Heart left ventricle (tissue), 16 donors: ENCODE measurements at regions not wholly inside any gene's neighbourhood (a gene's known extent, or its start where the extent isn't known, plus 50 kb on each side); places are given as distances from the start of the nearest gene placed in this dataset.

Source experiments
- ATAC-seq, 4 donors: fragments of 200-7000 bp; cut with Tn5 transposase; one replicate each; pipeline ENCODE4 v1.9.1; 2020 to 2022; ENCODE audit warnings: moderate library complexity in 4 of 4, mild to moderate bottlenecking in 3 of 4, moderate number of reproducible peaks in 1 of 4
- DNase-seq, 5 donors: peaks; one replicate each; pipeline ENCODE4 v3.0.0-alpha.2; 2020
- H3K27ac ChIP-seq, 12 donors: fragments of 200-600 bp; sonication (generic) in 4 of 12; one replicate each; pipeline versions ENCODE4 v1.5.0 to v1.8.0; 2016 to 2022; ENCODE audit warnings: mild to moderate bottlenecking in 2 of 12
- H3K27me3 ChIP-seq, 9 donors: fragments of 200-600 bp; sonication (generic) in 2 of 9; one replicate each; pipeline versions ENCODE4 v1.5.1 to v1.8.0; 2016 to 2022; ENCODE audit warnings: mild to moderate bottlenecking in 3 of 9
- H3K36me3 ChIP-seq, 9 donors: fragments of 200-600 bp; sonication (generic) in 2 of 9; one replicate each; pipeline versions ENCODE4 v1.5.0 to v1.8.0; 2018 to 2022; ENCODE audit warnings: mild to moderate bottlenecking in 2 of 9
- H3K4me1 ChIP-seq, 12 donors: fragments of 200-600 bp; sonication (generic) in 4 of 12; one replicate each; pipeline versions ENCODE4 v1.5.0 to v1.8.0; 2016 to 2022; ENCODE audit warnings: mild to moderate bottlenecking in 3 of 12
- H3K4me3 ChIP-seq, 12 donors: fragments of 200-600 bp; sonication (generic) in 4 of 12; one replicate each; pipeline versions ENCODE4 v1.5.0 to v1.8.0; 2017 to 2022; ENCODE audit warnings: mild to moderate bottlenecking in 9 of 12, moderate library complexity in 4 of 12
- H3K9me3 ChIP-seq, 12 donors: fragments of 200-600 bp; sonication (generic) in 4 of 12; one replicate each; pipeline versions ENCODE4 v1.5.0 to v1.8.0; 2016 to 2022; ENCODE audit warnings: mild to moderate bottlenecking in 1 of 12
- POLR2A ChIP-seq, 2 donors: fragments of 450-650 bp; IDR thresholded peaks; one replicate each; pipeline ENCODE4 v1.6.1; 2017; ENCODE audit warnings: antibody characterized with exemption in 2 of 2, mild to moderate bottlenecking in 2 of 2, moderate library complexity in 2 of 2
- WGBS, 4 donors: extraction: QIAGEN DNeasy Blood & Tissue Kit in 2 of 4; methylation state at CpG; one replicate each; pipeline versions ENCODE4 v1.1.5 to v1.1.7; 2013 to 2018; 5-methylcytosine and 5-hydroxymethylcytosine counted together
- intact Hi-C, 10 donors: fragments of 100-400 bp; cut with DNase I; formaldehyde crosslinking; loops; one replicate each; pipeline versions ENCODE4 v1.11.1 to v1.14.2; 2022
- TF ChIP-seq, protein P1 (sequence below), 12 donors: fragments of 200-600 bp; sonication (generic) in 4 of 12; IDR thresholded peaks; one replicate each; pipeline versions ENCODE4 v1.5.0 to v1.8.0; 2018 to 2022; ENCODE audit warnings: antibody characterized with exemption in 12 of 12, mild to moderate bottlenecking in 5 of 12
- donor health status: ischemic (EF 13 %, LVEDD 7.1; RV severe dilation, severe dysfunction).
- donor health status: healthy with polysubstance abuse.
- donor health status: DM: no; HTN: yes; CAD: no.
- donor health status: DM: no; HTN: no; CAD: no.
- donor health status: ischemic (EF 25% LVEDD 6.9; RV normal size, moderate dysfunction).
- donor health status: ischemic (EF 25% LVEDD 5.7; RV mildly dilated, moderate dysfunction).
- donor health status: healthy.
- donor health status: DM: yes; HTN: yes; CAD: no.
- donor health status: ischemic (EF 35%, LVEDD 5.7; RV mildly dilated, moderate dysfunction).
- donor health status: nonischemic (EF 11% LVEDD 7.7; RV severe dilation, severe dysfunction).
- donor health status: DM: yes; HTN: yes; CAD: no.
- donor health status: PGD.
- donor health status: ischemic (EF 29% LVEDD 5.4; RV normal size, mild dysfunction).
- donor health status: nonischemic (EF 23%, LVEDD 6.1; RV moderate dilation, normal function).

DNA sequence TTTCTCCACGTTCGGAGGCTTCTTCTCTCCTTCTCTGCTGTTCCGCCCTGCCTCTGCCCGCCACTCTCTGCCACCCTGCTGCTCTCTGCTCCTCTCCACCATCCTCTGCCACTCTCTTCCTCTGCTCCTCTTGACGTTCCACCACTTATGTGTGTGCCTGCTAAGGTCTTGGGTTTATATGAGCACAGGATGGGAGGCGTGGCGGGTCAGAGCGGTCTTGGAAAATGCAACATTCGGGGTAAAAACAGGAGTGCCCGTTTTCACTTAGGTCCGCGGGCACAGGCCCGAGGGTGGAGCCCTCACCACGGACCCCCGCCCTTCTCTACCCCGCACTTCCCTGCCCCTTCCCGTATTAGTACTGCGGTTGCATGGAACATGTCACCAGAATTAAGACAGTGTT, 114.4 kb upstream of the FBXL7 start:
- Histone ChIP-seq H3K27ac (no peak overlapping the region), H3K4me1 (no peaks in the 10 kb centered on the region), H3K4me3 (no peak overlapping the region), H3K27me3 (no peaks in the 10 kb centered on the region), H3K36me3 (no peaks in the 10 kb centered on the region), H3K9me3 (no peaks in the 10 kb centered on the region)
- ATAC-seq (no peak), DNase-seq (no peak)
- WGBS, 4 donors = 91 to 96% (median 94%) methylated on average over 17 to 18 of the region's 18 CpGs
- TF ChIP-seq, protein P1, sequence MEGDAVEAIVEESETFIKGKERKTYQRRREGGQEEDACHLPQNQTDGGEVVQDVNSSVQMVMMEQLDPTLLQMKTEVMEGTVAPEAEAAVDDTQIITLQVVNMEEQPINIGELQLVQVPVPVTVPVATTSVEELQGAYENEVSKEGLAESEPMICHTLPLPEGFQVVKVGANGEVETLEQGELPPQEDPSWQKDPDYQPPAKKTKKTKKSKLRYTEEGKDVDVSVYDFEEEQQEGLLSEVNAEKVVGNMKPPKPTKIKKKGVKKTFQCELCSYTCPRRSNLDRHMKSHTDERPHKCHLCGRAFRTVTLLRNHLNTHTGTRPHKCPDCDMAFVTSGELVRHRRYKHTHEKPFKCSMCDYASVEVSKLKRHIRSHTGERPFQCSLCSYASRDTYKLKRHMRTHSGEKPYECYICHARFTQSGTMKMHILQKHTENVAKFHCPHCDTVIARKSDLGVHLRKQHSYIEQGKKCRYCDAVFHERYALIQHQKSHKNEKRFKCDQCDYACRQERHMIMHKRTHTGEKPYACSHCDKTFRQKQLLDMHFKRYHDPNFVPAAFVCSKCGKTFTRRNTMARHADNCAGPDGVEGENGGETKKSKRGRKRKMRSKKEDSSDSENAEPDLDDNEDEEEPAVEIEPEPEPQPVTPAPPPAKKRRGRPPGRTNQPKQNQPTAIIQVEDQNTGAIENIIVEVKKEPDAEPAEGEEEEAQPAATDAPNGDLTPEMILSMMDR (IDR thresholded peaks at IDR 0.05) = no peak
- no peak for TF ChIP-seq POLR2A (IDR thresholded peaks at IDR 0.05)
- intact Hi-C loops = loop anchor here in 1 of 10 donors (10.0 kb wide), 1 partner anchor 439 kb away; no protein-coding TSS in a partner anchor

DNA sequence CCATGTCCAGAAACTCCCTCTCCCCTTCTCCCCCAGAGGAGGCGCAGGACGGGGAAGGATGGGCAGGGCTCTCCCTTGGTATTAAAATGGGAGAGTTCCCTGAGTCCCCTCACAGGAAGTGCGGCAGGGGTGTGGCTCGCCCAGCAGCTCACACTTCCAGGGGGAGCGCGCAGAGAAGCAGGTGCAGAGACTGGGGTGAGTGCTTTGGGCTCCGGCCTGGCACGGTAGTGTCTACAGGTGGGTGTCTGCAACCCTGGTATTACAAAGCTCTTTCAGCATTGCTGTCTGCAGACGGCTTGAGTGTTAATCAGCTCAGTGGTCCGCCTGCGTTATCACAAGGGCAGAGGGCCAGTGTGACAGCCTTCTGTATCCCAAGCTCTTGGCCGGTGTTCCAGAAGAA, 114.9 kb upstream of the FBXL7 start:
- TF ChIP-seq POLR2A (IDR thresholded peaks at IDR 0.05) = no peak
- TF ChIP-seq, protein P1 (IDR thresholded peaks at IDR 0.05) = no peak

DNA sequence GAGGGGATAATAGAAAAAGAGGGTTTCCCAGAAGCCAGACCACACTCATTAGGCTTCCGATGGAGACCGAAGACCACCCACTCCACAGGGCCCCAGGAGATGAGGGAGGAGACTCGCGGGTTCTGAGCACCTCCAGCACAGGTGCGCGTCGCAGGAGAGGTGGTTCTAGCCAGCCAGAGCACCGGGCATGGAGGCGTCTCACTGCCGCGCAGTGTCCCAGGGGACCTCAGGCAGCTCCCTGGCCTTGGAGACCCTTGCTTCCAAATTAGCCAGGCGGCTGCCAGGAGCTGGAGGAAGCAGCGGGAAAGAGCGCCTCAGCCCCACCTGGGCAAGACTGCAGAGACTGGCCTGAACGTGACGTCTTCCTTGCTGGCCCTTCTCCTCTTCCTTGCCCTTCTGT, 115.4 kb upstream of the FBXL7 start:
- H3K27ac ChIP-seq = no peak overlapping the region
- TF ChIP-seq, protein P1 (IDR thresholded peaks at IDR 0.05) = no peak
- TF ChIP-seq POLR2A (IDR thresholded peaks at IDR 0.05) = no peak
- H3K4me1 ChIP-seq = no peaks in the 10 kb centered on the region
- H3K9me3 ChIP-seq = no peaks in the 10 kb centered on the region
- no peak overlapping the region for H3K4me3 ChIP-seq
- ATAC-seq (peak in 1 of 4 donors; percentile 13), DNase-seq (no peak)
- H3K27me3 ChIP-seq = no peaks in the 10 kb centered on the region
- no peaks in the 10 kb centered on the region for H3K36me3 ChIP-seq
- 87 to 97% (median 89%) methylated on average over 13 to 16 of the region's 16 CpGs for WGBS, 4 donors
- intact Hi-C loops = loop anchor here in 1 of 10 donors (5.0 to 10.0 kb wide), 2 partner anchors 440 to 613 kb away; no protein-coding TSS in a partner anchor

More for the DNA sequence above, 114.9 kb upstream of the FBXL7 start:
- no peak for ATAC-seq
- Histone ChIP-seq H3K4me1 (no peaks in the 10 kb centered on the region), H3K27ac (no peak overlapping the region), H3K4me3 (no peak overlapping the region), H3K27me3 (no peaks in the 10 kb centered on the region), H3K36me3 (no peaks in the 10 kb centered on the region), H3K9me3 (no peaks in the 10 kb centered on the region)
- 67 to 76% (median 72%) methylated on average over 12 of the region's 12 CpGs for WGBS, 4 donors
- intact Hi-C loops = loop anchor here in 1 of 10 donors (10.0 kb wide), 1 partner anchor 440 kb away; no protein-coding TSS in a partner anchor
- no peak for DNase-seq

DNA sequence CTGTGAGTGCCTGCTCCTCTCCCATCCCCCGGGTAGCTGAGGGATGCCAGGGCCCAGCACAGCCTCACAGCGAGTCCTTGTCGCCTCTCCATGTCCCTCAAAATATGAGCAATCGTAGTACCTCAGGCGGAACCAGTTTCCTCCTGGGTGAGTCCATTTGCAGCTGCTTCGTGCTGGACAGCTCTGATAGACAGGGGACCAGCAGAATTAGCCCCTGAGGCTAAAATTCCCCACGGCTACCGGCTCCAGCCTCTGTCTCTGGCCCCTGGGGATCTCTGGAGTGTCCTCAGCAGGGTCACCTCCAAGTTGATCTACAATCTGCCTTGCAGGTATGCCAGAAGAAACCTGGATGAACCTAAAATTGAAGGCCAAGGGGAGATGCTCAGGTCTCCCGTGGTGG, 115.8 kb upstream of the FBXL7 start:
- Histone ChIP-seq H3K9me3 (no peaks in the 10 kb centered on the region), H3K27me3 (no peaks in the 10 kb centered on the region), H3K4me3 (no peak overlapping the region), H3K27ac (no peak overlapping the region), H3K4me1 (no peaks in the 10 kb centered on the region), H3K36me3 (no peaks in the 10 kb centered on the region)
- TF ChIP-seq, protein P1 (IDR thresholded peaks at IDR 0.05) = no peak
- TF ChIP-seq POLR2A (IDR thresholded peaks at IDR 0.05) = no peak
- WGBS, 4 donors = 79 to 89% (median 87%) methylated on average over 7 to 9 of the region's 9 CpGs
- intact Hi-C loops = loop anchor here in 1 of 10 donors (5.0 to 10.0 kb wide), 2 partner anchors 441 to 613 kb away; no protein-coding TSS in a partner anchor
- ATAC-seq (no peak), DNase-seq (no peak)
